Adrenal gland (tissue), 5 donors: ENCODE measurements at regions not wholly inside any gene's neighbourhood (a gene's known extent, or its start where the extent isn't known, plus 50 kb on each side); places are given as distances from the start of the nearest gene placed in this dataset.

ENCODE experiments used
- CTCF ChIP-seq, 6 experiments: fragments of 450-650 bp in 4 of 6; fragments of 200-600 bp in 2 of 6; sonication (generic) in 1 of 6; IDR thresholded peaks; 1 replicate in 5 of 6; 2 replicates in 1 of 6; pipeline versions ENCODE4 v1.5.1 to v1.8.0; 2016 to 2021; ENCODE audit warnings: antibody characterized with exemption in 6 of 6, mild to moderate bottlenecking in 2 of 6, moderate library complexity in 1 of 6
- POLR2A ChIP-seq, 2 donors: fragments of 450-650 bp; IDR thresholded peaks; one replicate each; pipeline ENCODE4 v1.6.1; 2017; ENCODE audit warnings: antibody characterized with exemption in 2 of 2, mild to moderate bottlenecking in 2 of 2, moderate library complexity in 1 of 2
- donor health status: DM: no; HTN: no; CAD: no.

GRCh38 chr4:123613586-123614344 is 217.2 kb downstream of the SPRY1 start:
- no peak for TF ChIP-seq CTCF (IDR thresholded peaks at IDR 0.05)
- TF ChIP-seq POLR2A (IDR thresholded peaks at IDR 0.05), result no peak
